ENCODE measurements at regions not wholly inside any gene's neighbourhood (a gene's known extent, or its start where the extent isn't known, plus 50 kb on each side); places are given as distances from the start of the nearest gene placed in this dataset.

DNA sequence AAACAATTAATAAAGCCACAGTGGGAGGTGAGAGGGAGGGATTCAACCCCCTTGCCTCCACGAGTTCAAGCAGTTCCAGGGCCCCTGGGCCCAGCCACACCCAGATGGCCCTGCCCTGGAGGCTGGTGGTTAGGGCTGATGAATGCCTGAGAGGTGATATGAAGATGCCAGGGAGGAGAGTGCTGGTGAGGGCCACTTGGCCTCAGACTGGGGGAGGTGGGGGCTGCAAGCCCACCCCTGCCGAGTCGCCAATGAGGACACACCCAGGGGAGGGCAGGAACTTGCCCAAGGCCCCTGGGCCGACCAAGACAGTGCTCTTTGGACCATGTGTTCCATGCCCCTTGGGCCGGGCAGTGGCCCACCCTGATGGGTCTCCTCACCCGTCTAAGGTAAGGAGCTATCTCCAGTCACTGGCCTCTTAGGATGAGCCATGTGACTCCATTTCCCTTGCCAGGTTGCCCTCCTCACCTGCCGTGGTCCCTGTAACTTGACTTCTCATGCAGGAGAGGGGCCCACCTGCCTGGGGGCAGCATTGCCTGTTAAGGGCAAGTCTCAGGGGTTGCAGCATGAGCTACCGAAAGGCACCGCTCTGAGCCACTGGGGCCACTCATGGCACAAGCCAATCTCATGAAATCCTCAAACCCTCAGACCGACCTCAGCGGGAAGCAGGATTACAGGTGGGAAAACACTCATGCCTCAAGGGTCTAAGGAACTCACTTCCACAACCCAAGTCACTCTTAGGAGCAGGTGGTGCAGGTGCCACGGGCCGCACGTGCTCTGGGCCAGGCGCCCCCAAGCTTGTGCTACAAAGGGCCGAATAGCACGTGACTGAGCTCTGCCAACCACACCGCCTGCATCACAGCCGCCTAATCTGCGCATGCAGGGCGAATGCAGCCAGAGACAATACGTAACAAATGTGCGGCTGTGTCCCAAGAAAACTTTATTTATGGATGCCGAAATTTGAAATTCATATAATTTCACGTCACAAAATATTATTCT lies 147.4 kb upstream of the MLN start:
- DNase-seq = no peak

DNA sequence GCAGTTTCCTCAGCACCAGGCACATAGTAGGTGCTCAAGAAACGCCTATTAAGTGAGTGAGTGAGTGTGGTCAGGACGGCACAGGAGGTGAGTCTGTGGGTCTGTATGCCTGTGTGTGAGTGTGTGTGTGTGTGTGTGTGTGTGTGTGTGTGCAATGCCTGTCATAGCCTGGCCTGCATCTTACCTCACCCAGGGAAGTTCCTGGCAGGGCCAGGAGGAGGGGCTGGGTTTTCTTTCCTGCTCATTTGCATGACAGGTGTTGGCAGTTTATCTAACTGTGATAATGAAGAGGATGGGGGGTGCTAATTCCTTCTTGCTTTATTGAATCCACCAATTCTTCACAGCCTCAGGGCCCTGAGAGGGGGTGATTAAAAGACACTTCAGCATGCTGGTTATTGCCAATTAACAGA lies 146.7 kb upstream of the MLN start:
- no peak for DNase-seq

DNA sequence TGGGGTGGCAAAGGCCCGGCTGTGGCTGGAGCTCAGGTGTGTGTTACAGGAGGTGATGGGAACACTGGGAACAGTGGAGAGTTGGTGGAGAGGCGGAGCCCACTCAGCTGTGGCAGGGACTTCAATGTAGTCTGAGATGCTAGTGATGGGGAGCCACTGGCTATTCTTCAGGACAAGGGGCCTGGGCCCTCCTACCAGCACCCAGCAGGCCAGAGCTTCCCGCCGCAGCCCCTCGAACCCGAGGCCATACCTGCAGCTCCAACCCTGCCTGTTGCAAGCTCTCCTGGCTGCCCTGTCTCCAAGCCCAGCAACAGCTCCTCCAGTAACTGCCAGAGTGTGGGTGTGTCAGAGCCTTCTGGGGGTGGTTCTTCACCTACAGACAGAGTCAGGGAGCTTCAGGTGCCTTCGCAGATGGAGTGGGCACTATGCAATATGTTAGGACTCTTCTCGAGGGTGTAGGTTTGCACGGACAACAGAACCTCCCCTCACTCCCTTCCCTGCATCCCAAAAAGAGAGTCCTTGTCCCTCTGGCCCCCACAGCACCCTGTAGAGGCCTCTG lies 146.2 kb upstream of the MLN start:
- DNase-seq = no peak

DNA sequence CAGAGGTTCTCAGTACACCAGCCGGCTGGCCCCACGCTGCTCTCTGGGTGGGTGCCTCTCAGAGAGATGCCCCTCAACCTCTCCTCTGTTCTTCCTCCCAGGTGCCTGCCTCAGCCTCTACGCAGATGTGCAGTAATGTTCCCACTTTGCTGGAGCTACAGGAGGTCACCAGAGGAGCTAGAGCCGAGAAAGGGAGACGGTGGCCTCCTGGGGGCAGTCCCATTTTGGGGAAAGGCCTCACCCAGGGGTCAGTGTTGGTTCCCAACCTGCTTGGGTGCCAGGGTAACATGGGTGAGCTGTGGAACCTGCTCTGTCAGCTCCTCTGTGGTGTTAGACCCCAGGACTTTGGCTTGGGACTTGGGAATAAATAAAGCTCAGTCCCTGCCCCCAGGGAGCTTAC lies 145.3 kb upstream of the MLN start:
- DNase-seq = no peak

DNA sequence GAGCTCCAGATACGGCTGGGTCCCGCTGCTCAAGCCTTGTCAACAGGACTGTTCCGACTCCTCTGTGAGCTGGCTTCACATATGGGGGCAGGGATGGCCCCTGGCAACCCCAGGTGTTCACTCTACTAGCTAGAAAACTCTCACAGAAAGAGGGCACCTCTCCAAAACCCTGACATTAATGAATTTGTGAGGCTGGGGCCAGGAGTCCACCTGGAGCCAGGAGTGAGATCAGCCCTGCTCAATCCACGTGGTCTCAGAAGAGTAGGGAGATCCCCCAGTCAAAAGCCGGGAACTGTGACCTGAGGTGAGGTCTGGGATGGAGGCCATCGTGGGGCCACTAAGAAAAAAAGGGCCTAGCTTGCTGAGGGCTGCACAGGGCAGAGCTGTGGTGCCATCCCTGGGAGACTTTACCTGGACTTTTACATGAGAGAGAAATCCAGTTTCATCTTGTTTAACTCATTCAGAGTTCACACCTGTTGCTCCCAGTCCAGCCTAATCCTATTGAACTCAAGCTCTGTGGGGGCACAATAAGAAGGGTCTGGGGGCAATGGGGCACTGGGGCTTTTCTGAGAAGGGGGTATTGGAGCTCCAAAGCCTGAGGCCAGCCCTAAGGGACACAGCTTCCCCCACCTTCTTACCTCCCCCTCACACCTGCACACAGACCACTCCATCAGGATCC lies 144.3 kb upstream of the MLN start:
- no peak for DNase-seq

DNA sequence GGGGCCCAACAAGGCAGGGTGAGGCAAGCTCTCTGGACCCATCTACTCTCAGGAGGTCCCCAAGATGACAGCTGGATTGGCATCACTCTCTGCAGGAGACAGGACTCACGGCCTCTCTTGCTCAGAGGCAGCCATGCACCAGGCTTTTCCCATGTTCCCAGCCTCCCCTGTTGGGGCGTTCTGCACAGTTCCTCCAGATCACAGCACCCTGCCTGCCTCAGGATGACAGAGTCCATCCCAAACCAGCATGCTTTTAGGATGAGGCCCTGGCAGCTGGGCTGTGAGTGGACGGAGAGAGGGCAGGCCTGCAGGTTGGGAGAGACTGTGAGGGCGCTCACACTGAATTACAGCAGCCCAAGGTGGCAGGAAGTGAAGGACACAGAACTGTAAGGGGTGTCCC lies 143.2 kb upstream of the MLN start:
- DNase-seq = no peak

DNA sequence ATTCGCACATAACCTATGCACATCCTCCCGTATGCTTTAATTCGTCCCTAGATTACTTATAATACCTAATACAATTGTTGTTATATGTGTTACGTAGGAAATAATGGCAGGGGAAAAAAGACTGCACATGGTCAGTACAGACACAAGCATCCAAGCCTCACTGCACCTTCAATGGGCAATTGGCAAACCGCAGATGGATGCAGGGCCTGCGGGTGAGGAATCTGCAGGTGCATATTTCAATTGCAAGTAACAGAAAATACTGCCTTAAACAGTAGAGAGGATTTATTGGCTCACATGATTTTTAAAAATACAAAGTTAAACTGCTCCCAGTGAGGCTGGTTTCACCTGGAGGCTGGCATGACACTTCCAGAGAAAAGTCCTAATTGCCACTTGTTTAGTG lies 142.1 kb upstream of the MLN start:
- no peak for DNase-seq

DNA sequence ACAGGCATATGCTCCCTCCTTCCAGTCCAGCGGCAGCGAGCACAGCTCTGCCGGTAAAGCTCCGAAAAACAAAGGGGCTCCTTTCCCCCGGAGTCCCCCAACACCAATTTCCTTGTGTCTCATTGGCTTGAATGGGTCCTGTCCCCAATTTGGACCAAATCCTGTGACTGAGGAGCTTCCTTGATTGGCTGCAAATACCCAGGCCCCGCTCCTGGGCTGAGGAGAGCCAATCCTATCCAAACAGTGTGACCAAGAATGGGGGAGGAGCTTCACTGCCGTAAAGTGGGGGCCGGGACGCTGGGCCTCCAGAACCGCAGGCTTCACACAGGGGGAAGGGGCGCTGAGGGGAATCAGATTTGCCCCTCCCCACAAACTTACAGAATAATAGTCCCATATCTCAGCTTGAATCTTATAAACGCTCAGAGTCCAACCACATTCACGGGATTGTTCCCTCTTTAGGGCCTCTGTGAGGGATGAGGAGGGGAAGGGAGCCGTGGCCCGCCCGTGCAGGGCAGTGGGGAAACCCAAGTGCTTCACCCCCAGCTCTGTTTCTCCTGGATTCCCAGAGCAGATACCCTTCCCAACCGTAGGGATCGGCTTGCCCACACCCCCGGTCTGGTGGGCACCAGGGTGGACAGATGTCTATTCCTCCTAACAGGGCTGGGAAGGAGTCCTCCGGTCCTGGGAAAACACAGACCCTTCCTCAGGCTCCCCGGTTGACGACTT lies 141.0 kb upstream of the MLN start:
- no peak for DNase-seq

DNA sequence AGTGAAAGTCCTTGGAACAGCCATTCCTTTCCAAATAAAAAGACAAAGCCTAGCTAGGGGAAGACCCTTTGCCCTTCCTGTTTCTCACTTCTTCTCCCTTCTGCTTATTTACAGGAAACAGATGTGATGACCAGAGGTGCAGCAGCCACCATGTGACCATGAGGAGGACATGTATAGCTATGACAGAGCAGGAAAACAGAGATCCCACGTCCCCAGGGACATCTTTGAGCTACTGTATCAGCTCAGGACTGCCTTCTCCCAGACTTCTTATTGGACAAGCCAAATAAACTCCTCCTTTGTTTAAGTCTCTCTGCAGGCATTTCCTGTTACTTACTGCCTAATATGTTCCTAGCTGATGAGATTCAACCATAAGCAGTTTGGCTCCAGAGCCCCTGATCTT lies 133.1 kb upstream of the MLN start:
- no peak for DNase-seq

DNA sequence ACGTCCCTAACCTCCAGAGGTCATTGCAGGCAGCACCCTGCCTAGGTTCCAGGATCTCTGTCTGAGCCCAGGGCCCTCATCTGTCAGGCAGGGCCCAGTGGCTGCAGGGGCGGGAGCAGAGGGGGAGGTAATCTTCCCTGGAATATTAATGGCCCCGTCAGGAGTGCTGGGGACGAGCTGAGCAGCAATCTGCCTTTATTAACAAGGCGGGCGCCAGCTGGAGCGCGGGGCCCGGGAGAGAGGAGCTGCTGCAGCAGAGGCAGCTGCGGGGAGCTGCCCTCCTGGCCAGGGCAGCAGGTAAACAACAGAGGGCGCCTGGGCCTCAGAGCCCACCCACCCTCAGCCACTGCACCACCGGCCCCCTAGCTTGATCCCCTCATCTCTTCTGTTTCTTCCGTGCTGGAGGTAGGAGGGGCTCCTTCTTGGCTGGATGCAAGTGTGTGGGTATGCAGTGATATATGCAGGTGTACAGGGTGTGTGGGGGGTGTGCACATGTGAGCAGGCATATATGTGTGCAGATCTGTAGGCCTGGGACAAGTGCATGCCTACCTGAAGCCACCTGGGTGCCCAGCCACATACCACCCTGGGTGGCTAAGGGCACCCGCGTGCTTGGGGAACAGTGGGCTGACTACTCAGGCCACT lies 131.8 kb upstream of the MLN start:
- DNase-seq = no peak

DNA sequence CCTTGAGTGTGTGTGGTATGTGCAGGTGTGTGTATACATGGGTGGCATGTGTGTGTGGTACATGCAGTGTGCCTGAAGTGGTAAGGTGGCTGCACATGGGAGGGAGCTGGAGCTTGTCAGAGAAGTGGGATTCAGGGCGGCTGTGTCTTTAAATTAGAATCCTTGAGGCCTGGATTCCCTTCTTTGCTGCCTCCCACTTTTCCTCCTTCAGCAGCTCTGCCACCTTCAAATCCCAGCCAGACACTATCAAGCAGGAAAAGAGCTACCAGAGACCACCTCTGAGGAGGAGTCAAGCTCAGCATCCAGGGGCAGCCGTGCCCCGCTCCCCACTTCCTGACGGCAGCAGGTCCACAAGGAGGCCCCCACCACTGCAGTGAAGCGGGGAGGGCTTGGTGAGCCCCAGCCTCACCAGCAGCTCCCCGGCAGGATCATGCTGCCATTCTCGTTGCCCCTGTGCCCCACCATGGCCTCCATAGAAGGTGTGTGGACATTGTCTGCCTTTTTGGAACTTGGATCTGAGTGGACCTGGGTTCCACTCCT lies 131.0 kb upstream of the MLN start:
- DNase-seq = no peak

DNA sequence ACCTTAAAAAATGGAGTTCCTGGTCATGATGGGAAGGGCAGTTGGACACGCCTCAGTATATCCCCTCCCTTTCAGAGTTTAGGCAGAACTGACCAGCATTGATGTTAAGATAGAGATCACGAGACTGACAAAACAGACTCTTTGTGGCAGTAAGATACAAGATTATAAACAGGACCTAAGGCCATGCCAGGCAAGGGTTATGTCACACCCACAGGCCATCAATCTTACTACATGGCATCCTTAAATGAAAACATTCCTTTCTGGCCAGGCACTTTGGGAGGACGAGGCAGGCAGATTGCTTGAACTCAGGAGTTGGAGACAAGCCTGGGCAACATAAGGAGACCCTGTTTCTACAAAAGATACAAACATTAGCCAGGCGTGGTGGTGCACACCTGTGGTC lies 129.3 kb upstream of the MLN start:
- DNase-seq = no peak

DNA sequence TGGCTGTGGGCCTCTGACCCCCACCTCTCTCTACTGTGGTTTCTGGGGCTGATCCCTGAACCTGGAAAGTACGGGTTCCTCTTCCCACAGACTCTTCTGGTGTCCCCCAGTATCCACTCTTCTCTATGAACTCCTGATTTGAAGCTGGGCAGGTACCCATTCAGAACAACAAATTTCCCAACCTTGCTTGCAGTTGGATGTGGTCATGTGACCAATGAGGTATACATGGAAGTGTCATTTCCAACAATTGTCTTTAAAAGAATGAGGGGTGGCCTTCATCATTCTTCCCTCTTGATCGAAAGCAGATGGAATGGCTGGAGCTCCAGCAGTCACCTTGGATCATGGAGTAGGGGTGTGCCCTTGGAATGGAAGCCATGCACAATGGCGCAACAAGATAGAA lies 128.0 kb upstream of the MLN start:
- no peak for DNase-seq

DNA sequence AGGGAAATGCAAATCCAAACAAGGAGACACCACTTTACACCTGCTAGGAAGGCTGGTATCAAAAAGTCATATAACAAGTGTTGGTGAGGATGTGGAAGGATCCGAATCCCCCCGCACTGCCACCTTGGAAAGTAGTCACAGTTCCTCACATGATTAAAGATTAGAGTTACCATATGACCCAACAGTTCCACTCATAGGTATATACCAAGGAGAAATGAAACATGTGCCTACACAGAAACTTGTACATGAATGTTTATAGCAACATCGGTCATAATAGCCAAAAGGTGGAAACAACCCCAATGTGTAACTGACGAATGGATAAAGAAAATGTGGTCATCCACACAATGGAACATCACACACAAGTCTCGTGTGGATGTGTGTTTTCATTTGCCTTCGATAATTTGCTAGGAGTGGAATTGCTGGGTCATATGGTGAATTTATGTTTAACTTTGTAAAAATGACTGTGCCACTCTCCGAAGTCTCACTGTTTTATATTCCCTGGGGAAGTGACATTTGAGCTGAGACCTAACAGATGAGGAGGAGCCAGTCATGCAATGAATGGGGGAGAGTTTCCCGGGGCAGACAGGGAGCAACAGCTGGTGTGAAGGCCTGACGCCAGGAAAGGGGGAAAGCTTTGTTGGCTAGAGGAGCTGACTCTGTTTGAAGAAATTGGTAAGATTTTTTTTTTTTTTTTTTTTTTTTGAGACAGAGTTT lies 125.9 kb upstream of the MLN start:
- DNase-seq = no peak

DNA sequence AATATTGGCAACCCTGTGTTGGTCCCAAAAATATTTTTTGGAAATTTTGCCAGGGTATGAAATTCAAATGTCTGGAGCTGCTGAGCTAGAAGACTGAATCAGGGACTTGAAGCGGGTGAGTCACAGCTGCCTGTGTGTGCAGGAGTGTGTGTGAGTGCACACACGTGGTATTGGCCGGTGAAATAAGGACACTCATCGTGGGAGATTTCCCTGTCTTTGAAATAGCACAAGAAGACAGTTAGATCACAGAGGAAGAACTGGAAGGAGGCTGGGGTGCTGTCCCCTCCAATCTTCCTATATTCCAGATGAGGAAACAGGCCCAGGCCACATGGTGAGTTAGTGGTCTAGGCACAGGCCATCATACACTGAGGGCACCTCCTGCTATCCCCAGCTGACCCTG lies 123.8 kb upstream of the MLN start:
- no peak for DNase-seq

DNA sequence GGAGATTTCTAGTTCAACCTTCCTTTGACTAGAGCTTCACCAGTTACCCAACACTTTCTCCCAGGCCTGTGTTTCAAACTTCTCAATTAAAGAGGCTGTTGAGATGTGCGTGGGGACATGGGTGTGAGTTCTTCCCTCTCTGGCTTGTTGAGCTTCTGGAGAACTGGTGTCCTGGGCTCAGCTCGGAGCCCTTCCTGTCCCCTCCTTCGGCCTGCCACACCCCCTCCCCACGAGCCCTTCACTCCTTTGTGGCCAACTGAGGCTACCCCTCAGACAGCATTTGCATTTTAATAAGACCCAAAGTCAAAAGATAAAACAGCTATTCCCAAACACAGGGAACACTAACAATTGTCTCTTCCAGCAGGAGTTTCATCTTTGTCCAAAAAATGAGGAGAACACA lies 123.3 kb upstream of the MLN start:
- no peak for DNase-seq

DNA sequence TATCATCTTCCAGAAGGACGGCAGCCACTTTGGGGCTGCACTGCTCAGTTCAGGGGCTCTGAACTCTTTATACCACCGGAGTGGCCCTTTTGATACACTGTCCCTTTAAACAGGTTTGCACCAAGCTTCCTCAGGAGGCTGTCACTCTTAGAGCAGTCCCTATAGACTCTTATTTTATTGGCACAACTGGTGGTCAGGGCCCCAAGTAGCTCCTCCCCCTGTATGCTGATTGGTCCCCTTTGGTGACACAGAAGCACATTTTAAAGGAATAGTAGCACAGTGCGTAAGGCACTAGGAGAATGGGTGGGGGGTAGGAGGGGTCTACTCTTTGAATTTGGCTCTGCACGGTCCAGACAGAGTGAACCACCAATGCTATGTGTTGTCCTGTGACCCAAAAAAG lies 122.6 kb upstream of the MLN start:
- DNase-seq = no peak

DNA sequence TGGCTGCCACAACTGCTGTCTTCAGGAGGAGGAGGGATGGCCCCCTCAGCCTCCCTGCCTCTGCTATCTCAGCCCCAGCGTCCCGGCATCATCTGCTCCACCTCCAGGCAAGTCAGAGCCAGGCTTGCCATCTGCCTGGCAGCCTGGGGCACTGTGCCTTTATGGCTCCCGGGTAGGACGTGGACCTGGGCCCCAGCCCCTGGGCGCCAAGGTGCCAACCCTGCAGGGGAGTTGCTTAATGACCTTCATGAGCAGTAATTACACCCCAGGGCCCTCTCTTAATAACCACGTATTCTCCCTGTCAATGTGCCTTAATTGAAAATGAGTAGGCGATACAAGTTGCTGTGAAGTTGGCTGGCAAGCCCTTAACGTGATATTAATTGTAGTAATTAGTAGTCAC lies 122.1 kb upstream of the MLN start:
- DNase-seq = no peak

DNA sequence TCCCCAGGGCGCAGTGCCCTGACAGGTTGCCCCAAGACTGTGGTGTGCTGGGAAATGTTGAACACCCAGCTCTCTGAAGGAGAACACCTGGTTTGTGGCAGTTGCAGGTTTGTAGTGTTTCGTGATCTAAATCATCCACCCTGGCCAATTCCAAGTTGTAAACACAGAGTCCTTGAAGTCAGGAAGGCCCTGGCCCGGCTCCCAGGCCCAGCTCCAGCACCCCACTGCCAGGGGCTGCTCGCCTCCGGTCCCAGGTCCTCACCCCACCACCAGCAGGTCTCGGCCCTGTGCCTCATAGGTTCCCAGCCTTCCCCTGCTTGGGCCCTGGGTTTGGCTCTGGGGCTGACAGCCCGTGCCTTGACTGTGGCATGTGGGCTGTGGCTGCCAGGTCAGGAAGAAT lies 121.4 kb upstream of the MLN start:
- DNase-seq = no peak

DNA sequence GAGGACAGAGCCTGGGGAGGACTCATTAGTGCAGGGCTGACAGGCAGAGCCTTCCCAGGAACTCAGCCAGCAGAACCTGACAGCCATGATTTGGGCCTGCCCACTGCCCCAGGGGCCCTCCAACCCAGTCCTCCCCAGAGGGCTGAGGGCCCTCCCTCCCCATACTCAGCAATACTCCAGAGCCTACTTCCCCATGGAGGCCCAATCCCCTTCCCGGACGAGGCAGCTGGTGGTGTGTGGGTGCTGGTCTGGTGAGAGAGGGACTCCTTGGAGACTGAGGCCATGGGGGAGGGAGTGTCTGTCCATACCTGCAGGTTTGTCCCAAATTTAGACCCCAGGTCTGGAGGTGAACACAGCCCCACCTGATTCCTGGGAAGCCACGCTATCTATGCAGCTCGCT lies 120.9 kb upstream of the MLN start:
- DNase-seq = no peak

DNA sequence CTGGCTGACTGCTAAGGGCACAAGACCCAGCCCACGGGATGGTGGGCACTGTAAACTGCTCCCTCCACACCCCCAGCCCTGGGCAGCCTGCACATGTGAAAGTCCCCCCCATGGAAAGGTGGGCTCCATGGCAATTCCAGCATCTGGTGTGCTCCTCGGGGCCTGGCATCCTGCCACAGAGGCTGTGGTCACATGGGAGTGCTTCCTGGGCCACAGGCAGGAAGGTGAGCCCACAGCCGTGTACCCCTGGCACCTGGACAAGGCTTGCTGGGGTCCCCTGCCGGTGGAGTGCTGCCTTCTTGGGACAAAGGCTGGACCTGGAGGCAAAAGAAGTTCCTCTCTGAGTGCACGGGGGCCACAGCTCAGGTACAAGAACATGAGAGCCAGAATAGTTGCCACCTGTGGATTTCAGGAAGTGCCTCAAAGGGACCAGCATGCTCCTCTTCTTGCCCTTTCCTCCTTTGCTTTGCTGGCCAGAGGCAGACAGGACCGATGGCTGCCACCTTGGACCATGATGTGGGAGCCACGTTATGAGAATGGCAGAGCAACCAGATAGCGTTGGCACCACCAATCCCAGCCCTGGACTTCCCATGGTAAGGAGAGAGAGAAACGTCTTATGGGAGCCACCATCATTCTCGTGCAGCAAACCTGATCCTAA lies 120.2 kb upstream of the MLN start:
- no peak for DNase-seq
